KBM-7 (cell line): ENCODE measurements at regions not wholly inside any gene's neighbourhood (a gene's known extent, or its start where the extent isn't known, plus 50 kb on each side); places are given as distances from the start of the nearest gene placed in this dataset.

Source experiments
- DNase-seq: peaks from one replicate; pipeline ENCODE4 v3.0.0-alpha.2; 2015
- in situ Hi-C: fragments of 300-500 bp; cut with MboI; formaldehyde crosslinking; loops from 2 replicates; pipeline ENCODE4 v1.14.3; 2020; ENCODE audit warnings: low sequenced_read_pairs, low pct_unique_long_range_greater_than_20kb, mixed read lengths

DNA sequence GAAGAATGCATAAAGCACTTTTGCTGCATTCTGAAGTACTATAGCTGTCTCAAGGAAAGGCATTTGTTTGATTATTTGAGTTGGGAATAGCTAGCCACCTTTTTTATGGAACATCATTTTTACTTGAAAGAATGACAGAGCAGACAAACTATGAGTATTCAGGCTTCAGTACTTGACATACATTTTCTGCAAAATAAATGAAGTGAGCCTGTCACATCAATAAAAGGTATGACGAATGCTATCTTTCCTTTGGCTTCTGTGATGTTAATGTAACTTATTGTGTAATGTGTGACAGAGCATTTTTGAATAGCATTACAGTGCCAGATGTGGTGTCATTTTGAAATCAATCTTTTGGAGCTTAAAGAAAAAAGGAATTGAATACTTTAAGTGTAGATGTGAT is 440.3 kb upstream of the ONECUT1 start:
- in situ Hi-C loops: loop anchor here (25.0 kb wide), 1 partner anchor 107 kb away; no protein-coding TSS in a partner anchor
- no peak for DNase-seq

DNA sequence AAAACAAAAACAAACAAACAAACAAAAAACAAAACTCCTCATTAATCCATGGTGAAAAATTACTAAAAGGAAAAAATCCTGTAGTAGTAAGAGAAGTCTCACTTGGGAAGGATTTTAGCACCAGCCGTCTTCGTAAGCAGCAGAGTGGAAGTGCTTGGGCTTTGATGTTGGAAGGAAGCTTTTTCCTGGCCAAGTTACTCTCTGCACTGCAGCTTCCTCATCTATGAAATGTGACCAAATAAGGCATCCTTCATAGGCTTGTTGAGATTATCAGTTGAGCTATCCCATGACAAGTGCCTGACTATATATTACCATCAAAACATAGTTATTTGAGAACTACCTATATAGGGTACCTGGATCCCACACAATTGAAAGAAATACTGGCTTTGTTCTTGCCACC is 436.4 kb upstream of the ONECUT1 start:
- no peak for DNase-seq
- in situ Hi-C loops: loop anchor here (25.0 kb wide), 1 partner anchor 111 kb away; no protein-coding TSS in a partner anchor

DNA sequence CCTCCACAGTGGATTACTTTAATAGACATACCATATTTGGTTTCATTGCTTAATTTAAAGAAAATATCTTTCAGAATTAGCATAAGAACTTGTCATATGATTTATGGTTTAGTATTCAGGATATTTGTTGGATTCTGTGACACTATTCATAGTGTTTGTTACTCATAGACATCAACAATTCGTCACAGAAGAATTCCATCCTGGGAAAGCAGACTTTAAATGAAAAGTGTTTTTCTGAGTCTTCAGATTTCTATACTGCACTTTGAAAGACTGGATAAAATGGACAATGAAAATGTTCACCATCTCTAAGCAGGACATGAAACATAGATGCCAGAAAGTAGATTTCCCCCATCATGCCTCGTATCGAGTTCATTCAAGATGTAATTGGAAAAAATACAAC is 435.6 kb upstream of the ONECUT1 start:
- no peak for DNase-seq
- in situ Hi-C loops: loop anchor here (25.0 kb wide), 1 partner anchor 112 kb away; no protein-coding TSS in a partner anchor

DNA sequence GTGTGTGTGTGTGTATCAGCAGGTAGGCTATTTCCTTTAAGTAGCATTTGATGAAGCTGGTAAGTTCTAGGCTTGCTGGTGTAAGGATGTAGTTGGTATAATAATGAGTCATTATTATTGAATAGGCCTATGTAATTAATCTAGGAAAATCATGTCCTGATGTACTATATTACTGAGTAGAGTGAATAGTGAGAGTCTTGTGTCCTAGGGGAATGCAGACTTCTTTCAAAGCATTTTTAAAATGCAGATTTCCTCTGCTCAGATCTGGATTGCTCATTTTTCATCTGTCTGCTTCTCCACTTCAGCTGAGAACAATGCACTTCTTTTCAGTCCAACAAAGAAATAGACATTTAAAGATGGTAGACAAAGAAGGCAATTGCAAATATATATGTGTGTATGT is 434.2 kb upstream of the ONECUT1 start:
- in situ Hi-C loops: loop anchor here (25.0 kb wide), 1 partner anchor 437 kb away; the partner anchor contains the start of gene ONECUT1
- no peak for DNase-seq

DNA sequence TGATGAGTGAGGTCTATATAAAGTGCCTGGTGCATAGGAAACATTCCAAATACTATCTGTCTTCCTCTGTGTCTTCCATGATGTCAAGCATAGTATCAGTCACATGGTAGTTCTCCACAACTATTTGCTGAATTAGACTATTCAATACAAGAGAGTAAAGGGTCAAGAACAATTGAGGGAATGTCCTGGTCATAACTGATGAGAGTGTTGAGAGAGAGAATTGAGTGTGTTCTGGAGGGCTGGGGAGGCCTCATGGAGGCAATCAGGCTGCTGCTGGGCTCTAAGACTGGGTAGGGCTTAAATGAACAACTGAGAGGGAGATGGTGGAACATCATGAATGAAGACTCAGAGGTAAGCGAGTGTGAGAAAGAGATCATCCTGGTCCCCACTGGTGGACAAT is 433.7 kb upstream of the ONECUT1 start:
- no peak for DNase-seq

DNA sequence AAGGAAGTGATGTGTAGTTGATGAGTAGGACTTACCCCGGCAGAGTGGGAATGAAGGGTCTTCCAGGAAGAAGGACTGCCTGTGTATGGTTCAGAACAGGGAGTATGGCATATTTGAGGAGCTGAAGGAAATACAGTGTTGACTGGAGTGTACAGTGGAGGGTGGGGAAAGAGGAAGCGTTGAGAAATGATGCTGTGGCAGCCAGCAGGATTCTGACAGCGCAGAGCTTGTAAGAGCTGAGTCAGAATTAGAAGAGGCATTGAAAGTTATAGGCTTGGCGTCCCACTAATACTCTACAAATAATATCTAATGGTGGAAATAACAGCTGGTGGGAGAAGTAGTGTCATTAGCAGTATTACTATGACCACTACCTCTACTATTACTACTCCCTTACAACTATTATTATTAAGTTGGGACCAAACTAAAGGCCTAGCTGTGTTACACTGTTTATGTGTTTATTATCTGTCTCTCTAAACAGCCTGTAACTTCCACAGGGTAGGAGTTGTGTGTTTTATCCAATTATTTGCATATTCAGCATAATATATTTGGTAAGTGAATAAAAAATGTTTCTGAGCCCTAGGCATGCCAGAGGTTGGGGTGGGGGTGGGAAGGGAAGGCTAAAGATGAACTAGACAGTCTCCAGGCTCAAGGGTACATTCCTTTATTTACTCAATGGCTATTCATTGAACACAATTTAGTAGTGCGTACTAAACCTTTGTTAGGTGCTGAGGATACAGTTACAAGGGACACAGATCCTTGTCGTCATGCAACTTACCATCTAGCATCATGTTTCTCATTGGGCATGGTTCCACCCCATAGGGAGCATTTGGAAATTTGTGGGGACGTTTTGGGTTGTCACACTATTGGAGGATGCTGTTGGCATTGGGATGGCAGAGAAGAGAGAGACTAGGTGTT is 428.8 kb upstream of the ONECUT1 start:
- in situ Hi-C loops: loop anchor here (25.0 kb wide), 1 partner anchor 432 kb away; the partner anchor contains the start of gene ONECUT1

More for the DNA sequence above, 433.7 kb upstream of the ONECUT1 start:
- in situ Hi-C loops: loop anchor here (25.0 kb wide), 1 partner anchor 437 kb away; the partner anchor contains the start of gene ONECUT1

DNA sequence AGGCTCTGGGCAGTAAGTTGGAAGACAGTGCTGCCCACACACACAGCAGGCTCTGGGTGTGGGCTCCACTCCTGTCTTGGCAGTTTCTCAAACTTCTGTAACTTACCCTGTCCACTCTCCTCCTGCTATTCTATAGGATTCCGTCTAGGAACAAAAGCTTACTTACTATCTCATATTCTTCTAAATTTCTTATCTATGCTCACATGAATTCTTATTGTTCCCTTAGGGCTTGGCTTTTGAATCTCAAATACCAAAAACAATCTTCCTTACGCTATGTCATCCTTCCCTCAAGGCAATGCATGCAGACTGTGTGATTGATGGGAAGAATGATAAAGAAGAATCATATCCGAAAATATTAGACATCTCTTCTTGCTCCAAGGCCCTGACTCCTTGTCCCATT is 425.9 kb upstream of the ONECUT1 start:
- no peak for DNase-seq
- in situ Hi-C loops: loop anchor here (25.0 kb wide), 1 partner anchor 429 kb away; the partner anchor contains the start of gene ONECUT1

More for the DNA sequence above, 428.8 kb upstream of the ONECUT1 start:
- DNase-seq: no peak

DNA sequence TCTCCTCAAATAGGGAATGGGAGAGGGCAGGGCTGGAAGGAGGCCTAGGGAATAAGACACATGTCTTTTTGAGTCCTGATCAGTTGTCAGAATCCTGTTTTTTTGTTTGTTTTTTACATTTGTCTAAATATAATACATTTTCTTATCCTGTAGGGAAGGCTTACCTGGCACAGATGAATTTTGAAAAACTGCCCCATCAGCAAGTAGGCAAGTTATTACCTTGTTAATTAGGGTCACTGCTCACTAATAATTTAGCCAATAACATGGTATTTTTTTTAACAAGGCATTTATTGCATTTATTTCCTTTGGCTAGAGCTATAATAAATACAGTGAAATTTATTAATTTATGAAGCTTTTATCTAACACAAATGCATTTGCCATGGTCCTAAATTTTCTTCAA is 423.2 kb upstream of the ONECUT1 start:
- no peak for DNase-seq
- in situ Hi-C loops: loop anchor here (25.0 kb wide), 1 partner anchor 426 kb away; the partner anchor contains the start of gene ONECUT1

DNA sequence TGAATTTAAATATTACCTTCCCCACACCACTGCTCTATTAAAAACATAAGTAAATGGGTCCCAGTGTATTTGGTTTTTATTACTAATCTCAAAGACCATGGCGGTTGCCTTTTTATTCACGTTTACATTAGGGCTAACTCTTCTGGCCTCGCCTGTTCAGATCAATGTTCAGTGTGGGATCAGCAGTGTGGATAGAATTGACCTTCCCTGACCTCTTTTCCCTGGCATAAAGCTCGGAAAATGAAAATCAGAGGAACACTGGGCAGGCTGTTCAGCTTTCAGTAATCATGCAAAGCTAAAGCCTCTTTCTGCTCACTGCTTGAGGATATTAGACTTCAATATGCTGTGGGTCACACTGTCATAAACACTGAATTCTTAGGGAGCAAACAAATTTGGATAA is 422.6 kb upstream of the ONECUT1 start:
- DNase-seq: no peak
- in situ Hi-C loops: loop anchor here (25.0 kb wide), 1 partner anchor 425 kb away; the partner anchor contains the start of gene ONECUT1

DNA sequence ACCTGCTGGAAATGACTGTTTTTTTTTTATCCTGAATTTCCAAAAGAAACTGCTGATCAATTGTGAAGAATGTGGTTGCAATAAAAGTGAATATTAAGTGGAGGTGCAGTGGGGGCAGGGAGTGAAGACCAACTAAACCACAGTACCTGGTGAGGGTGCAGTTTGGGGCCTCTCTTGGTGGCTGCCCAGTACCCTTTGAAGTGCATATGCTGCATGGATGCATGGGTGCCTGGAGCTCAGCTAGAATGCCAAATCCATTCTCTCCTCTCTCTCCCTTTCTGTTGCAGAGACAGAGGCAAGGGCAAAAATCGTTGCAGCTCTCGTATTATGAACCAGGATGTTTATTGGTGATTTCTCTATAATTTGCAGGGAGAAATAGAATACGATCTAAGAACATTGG is 420.5 kb upstream of the ONECUT1 start:
- in situ Hi-C loops: loop anchor here (25.0 kb wide), 1 partner anchor 423 kb away; the partner anchor contains the start of gene ONECUT1
- no peak for DNase-seq

DNA sequence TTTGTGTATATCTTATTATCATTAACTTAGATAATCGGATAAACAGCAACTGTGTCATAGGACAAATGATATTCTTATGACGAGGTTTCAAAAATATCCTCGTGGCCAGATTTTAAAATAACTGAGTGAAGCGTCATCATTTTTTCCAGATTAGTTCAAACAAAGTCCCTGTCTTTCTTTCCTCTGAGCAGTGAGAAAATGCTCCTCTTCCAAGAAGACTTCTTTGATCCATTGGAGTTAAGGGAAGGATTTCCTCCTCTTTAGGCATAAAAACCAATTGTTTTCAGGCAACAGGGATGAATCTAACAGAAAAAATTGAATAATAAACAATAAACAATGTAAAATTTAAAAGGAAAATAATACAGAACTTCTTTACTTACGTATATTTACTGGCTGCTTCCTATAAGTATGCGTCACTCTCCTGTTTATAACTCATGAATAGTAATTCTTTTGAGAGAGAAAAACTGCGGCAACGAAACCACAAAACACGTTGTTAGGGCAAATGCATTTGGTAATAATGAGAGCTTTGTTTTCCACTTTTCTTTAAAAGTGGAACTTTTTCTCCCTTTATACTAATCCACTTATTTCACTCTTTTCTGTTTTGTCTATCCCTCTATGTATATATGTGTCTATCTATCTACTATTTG is 419.4 kb upstream of the ONECUT1 start:
- no peak for DNase-seq
- in situ Hi-C loops: loop anchor here (25.0 kb wide), 1 partner anchor 422 kb away; the partner anchor contains the start of gene ONECUT1

DNA sequence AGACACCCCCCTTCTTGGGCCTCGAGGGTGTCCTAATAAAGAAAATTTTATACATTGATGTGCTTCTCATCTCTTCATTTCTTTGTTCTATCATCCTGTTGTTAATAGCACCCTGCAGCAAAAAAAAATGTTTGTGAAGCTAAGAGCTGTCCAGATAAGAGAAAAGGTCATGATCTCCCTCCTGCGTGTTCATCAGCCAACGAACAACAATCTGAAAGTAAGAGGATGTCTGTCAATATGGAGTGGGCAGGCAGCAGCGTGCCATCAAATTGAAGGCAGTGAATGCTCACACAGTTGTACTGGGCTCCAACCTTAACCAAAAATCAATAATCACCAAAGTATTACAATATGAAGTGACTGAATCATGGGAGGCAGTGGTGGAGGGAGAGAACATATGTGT is 418.6 kb upstream of the ONECUT1 start:
- in situ Hi-C loops: loop anchor here (25.0 kb wide), 1 partner anchor 421 kb away; the partner anchor contains the start of gene ONECUT1
- no peak for DNase-seq

DNA sequence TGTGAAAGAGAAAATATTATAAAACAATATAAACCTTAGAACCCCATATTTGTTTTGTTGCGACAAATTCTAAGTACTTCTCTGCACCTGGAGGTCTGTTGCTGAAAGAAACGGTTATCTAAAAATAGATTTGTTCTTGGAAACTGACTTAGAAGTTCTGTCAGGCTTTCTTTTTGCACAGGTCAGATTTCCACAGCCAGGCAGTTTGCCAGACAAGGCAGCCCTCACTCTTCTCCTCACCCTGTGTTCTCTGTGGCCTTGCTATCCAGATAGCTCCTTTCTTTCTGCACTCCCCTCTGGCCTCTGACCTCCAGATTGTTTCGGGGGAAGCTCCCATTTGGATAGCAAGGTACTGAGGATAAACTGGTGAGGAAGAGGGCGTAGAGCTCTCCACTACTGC is 413.3 kb upstream of the ONECUT1 start:
- in situ Hi-C loops: loop anchor here (25.0 kb wide), 1 partner anchor 416 kb away; the partner anchor contains the start of gene ONECUT1
- DNase-seq: peak; percentile 42

DNA sequence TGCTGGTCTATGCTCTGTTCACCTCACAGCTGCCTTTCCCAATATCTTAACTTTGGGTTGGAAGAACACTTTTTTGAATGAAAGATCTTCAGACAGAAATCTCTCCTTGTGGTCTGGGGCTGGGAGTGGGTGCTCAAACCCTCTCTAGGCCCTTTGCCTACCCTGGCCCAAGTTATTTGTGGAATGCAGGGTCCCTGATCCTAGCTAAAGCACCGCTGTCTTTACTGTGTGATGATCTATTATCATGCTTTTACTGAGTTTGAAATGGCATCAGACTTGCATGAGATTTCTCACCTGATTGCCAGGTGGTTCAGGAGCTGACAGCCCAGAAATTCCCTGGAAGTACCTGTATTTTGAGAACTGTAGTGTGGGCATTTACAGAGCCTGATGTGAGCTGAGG is 412.7 kb upstream of the ONECUT1 start:
- no peak for DNase-seq
- in situ Hi-C loops: loop anchor here (25.0 kb wide), 1 partner anchor 416 kb away; the partner anchor contains the start of gene ONECUT1

DNA sequence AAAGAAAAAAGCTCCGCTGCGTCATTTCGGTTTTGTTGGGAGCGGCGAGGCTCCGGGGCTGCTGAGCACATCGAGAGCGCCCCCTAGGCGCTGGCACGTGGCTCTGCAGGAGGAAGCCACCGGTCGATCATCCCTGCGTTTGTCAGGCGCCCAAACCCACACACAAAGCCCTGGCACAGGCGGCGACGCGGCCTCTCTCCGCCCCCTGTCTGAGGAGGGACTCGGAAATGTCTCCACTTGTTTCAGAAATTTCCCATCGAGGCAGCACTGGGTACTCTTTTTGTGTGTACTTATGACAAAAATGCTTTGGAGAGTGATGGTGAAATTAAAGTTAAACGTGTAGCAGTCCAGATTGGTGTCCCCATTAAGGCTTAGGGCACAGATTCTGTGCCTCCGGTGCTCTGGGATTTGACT is 407.3 kb upstream of the ONECUT1 start:
- peak; percentile 82 for DNase-seq
- in situ Hi-C loops: no loop called here

DNA sequence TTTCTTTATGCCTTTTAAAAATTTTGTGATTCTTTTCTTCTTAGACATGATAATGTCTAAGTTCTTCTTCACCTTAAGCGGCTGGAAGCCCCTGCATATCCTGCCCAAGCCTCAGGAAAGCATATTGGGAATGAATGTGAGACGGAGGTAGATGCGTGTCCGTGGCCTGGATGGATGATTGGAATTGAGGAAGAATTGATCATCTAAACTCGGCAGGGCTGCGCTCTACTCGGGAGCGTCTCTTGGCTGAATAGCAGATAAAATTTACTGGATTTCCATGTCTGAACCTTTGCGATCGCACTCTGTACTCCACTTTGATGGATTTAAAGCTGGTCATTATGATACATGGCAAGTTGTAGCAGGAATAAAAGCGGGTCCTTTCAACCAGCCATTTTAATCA is 406.7 kb upstream of the ONECUT1 start:
- in situ Hi-C loops: no loop called here
- no peak for DNase-seq

DNA sequence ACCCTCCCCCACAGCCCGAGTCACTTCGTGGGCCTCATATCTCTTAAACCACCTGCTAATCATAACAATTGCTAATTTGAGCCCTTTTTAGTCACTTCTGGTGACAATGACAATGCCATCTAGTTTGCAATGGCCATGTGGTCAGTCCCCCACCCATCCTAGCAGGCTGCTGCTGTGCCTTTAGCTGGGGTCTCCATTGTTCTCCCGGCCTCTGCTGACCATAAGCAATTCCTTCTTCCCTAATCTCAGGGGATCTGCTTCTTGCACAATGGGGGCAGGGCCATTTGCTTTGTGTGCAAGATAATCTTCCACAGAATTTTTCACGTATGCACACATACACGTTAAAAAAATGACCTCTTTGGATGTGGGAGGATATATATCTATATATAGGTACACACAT is 406.1 kb upstream of the ONECUT1 start:
- no peak for DNase-seq
- in situ Hi-C loops: no loop called here

DNA sequence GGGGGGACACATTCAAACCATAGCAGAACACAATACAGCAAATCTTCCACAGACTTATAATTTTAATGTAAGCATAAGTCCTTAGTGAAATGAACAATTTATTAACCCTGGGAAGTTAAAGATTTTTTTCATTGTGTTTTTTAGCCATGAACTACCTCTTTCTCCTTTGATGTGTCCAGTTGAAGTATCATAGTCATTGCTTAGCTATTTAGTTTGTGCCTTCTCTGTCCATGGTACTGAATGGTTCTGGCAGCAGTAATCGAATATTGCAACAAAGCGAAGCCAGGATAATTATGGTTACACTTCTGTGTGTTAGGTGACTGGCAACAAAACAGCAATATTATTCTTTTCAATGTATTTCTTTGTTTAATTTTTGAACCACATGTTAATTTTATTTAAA is 403.0 kb upstream of the ONECUT1 start:
- in situ Hi-C loops: no loop called here
- no peak for DNase-seq

DNA sequence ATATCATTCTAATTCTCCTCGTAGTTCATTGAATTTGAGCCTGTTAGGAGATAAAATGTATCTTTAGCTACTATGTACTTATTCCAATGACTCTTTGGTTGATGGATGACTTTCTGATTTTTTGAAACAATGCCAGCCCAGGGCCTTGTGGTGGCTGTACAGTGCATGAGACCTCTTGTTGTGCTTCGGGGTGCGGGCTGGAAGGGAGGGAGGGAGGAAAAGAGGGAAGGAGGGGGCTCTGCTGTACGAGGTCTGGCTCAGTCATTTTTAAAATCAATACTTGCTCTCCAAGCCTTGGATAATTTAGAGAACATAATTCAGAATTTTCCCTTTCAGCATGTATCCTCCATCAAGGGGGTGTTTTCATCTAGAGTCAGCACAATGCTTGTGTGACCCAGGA is 399.7 kb upstream of the ONECUT1 start:
- in situ Hi-C loops: no loop called here
- DNase-seq: no peak
